Endothelial cell of umbilical vein (primary cell): ENCODE measurements at regions not wholly inside any gene's neighbourhood (a gene's known extent, or its start where the extent isn't known, plus 50 kb on each side); places are given as distances from the start of the nearest gene placed in this dataset.

ENCODE experiments used
- BruUV-seq: library from RNA; stranded (reverse); fragments of 400-500 nt; replicated peaks from 2 replicates; lab custom pipeline; 2021; lab: Mats Ljungman, UMichigan
- CTCF ChIA-PET: fragments of 300-600, 350-600 bp; sonication (Branson Sonifier 250); formaldehyde crosslinking; loops from one replicate; lab custom pipeline; 2021; ENCODE audit warnings: antibody characterized with exemption, inconsistent platforms; lab: Charles Lee
- POLR2A ChIA-PET: fragments of 300-600, 350-600 bp; sonication (Branson Sonifier 250); formaldehyde crosslinking; loops from one replicate; lab custom pipeline; 2021; ENCODE audit warnings: antibody characterized with exemption, inconsistent platforms; lab: Charles Lee
- DNase-seq: peaks from one replicate; pipeline ENCODE4 v3.0.0-alpha.2; 2011; ENCODE audit warnings: low read depth, low spot score
- FAIRE-seq: peaks from 2 replicates; lab custom pipeline; 2011; peaks lifted over from hg19 to GRCh38; lab: Jason Lieb, UNC
- H2AFZ ChIP-seq: 2 replicates; pipeline ENCODE4 v1.6.0; 2012; ENCODE audit warnings: low read depth, low read length, control low read depth, inconsistent platforms
- H3K27ac ChIP-seq: 2 replicates; pipeline ENCODE4 v1.5.1; 2011; ENCODE audit warnings: low read depth, mild to moderate bottlenecking, control low read depth, low read length, moderate library complexity; ENCODE audit not compliant: insufficient read depth
- H3K27me3 ChIP-seq, 2 experiments: 2 replicates each; pipeline versions ENCODE4 v1.6.0 to v1.6.1; 2011; ENCODE audit warnings: low read length in 2 of 2, mixed read lengths in 1 of 2; ENCODE audit not compliant: control insufficient read depth in 2 of 2, insufficient read depth in 2 of 2
- H3K36me3 ChIP-seq, 2 experiments: 2 replicates in 1 of 2; 3 replicates in 1 of 2; pipeline ENCODE4 v1.5.1; 2011; ENCODE audit warnings: low read length in 2 of 2, mild to moderate bottlenecking in 1 of 2, moderate library complexity in 1 of 2; ENCODE audit not compliant: control insufficient read depth in 2 of 2, insufficient read depth in 2 of 2; ENCODE audit errors: extremely low read depth in 1 of 2
- H3K4me1 ChIP-seq: 3 replicates; pipeline ENCODE4 v1.5.1; 2011; ENCODE audit warnings: mild to moderate bottlenecking, low read length; ENCODE audit not compliant: control insufficient read depth, insufficient read depth; ENCODE audit errors: extremely low read depth
- H3K4me2 ChIP-seq: 2 replicates; pipeline ENCODE4 v1.6.1; 2011; ENCODE audit warnings: low read length, control low read depth, mixed read lengths; ENCODE audit not compliant: insufficient read depth
- H3K4me3 ChIP-seq, 3 experiments: fragments of 200-600 bp in 1 of 3; sonication (generic), shearing (Covaris generic) in 1 of 3; replicated peaks in 1 of 3; 2 replicates each; pipeline ENCODE4 v1.5.1; 2011 to 2016; ENCODE audit warnings: control low read depth in 3 of 3, low read length in 3 of 3, mild to moderate bottlenecking in 2 of 3, inconsistent platforms in 1 of 3, low read depth in 1 of 3, moderate library complexity in 1 of 3; ENCODE audit not compliant: insufficient read depth in 1 of 3
- H3K79me2 ChIP-seq: 2 replicates; pipeline ENCODE4 v1.6.0; 2012; ENCODE audit warnings: low read length, inconsistent platforms; ENCODE audit not compliant: control insufficient read depth, insufficient read depth
- H3K9ac ChIP-seq: replicated peaks from 2 replicates; pipeline ENCODE3; 2011; ENCODE audit warnings: low read length, control low read depth; ENCODE audit not compliant: insufficient read depth; ENCODE audit errors: extremely low read depth
- H3K9me1 ChIP-seq: replicated peaks from 3 replicates; pipeline ENCODE4 v1.6.0; 2011; ENCODE audit warnings: mild to moderate bottlenecking, low read length; ENCODE audit not compliant: control insufficient read depth, insufficient read depth; ENCODE audit errors: extremely low read depth
- H3K9me3 ChIP-seq: replicated peaks from 2 replicates; pipeline ENCODE4 v1.5.1; 2012; ENCODE audit warnings: low read length, inconsistent platforms; ENCODE audit not compliant: control insufficient read depth, insufficient read depth
- H4K20me1 ChIP-seq: replicated peaks from 2 replicates; pipeline ENCODE3; 2011; ENCODE audit warnings: mild to moderate bottlenecking, low read length; ENCODE audit not compliant: control insufficient read depth, insufficient read depth; ENCODE audit errors: extremely low read depth
- EZH2 ChIP-seq: IDR thresholded peaks from 2 replicates; pipeline ENCODE4 v1.6.1; 2012; ENCODE audit warnings: borderline replicate concordance, low read depth, mild to moderate bottlenecking, moderate library complexity, low read length, inconsistent platforms; ENCODE audit not compliant: severe bottlenecking
- FOS ChIP-seq: IDR thresholded peaks from 2 replicates; pipeline ENCODE4 v1.6.1; 2011; ENCODE audit warnings: mild to moderate bottlenecking, low read length, moderate library complexity, borderline replicate concordance; ENCODE audit not compliant: insufficient read depth
- GATA2 ChIP-seq: IDR thresholded peaks from 2 replicates; pipeline ENCODE4 v1.7.0; 2011; ENCODE audit warnings: low read depth, mild to moderate bottlenecking, moderate library complexity, mixed read lengths, low read length; ENCODE audit not compliant: insufficient read length, insufficient read depth
- JUN ChIP-seq: IDR thresholded peaks from 2 replicates; pipeline ENCODE4 v1.6.1; 2011; ENCODE audit warnings: borderline replicate concordance, low read depth; ENCODE audit not compliant: insufficient read length, insufficient read depth
- MYC ChIP-seq: IDR thresholded peaks from one replicate; pipeline ENCODE4 v1.6.1; 2011; ENCODE audit warnings: mild to moderate bottlenecking, low read depth, low read length
- POLR2A ChIP-seq: IDR thresholded peaks from 2 replicates; pipeline ENCODE4 v1.6.1; 2012; ENCODE audit warnings: low read depth, mild to moderate bottlenecking, control low read depth, low read length
- POLR2AphosphoS5 ChIP-seq: IDR thresholded peaks from 2 replicates; pipeline ENCODE4 v1.6.1; 2012; ENCODE audit warnings: low read depth, mild to moderate bottlenecking, control low read depth, low read length, moderate library complexity; ENCODE audit not compliant: insufficient read depth
- dilution Hi-C: fragments of 300-500 bp; cut with MboI; formaldehyde crosslinking; loops from one replicate; pipeline ENCODE4 v1.15.0; 2019; ENCODE audit warnings: low sequenced_read_pairs; ENCODE audit not compliant: extremely low pct_ligation_motif_present
- intact Hi-C: fragments of 100-400 bp; cut with micrococcal nuclease; formaldehyde crosslinking; loops from one replicate; pipeline ENCODE4 v1.10.0; 2022
- TF ChIP-seq, protein P1 (sequence below), 2 donors: IDR thresholded peaks; 1 replicate in 1 of 2; 2 replicates in 1 of 2; pipeline ENCODE4 v1.5.1; 2011; ENCODE audit warnings: low read length in 2 of 2, mild to moderate bottlenecking in 2 of 2, moderate library complexity in 2 of 2, control low read depth in 1 of 2, inconsistent platforms in 1 of 2, low read depth in 1 of 2; ENCODE audit not compliant: insufficient read depth in 1 of 2; ENCODE audit errors: extremely low read depth in 1 of 2
- TF ChIP-seq, protein P2 (sequence below): IDR thresholded peaks from 2 replicates; pipeline ENCODE4 v1.6.1; 2011; ENCODE audit not compliant: insufficient read depth, insufficient read length

- no peak overlapping the region for H3K9ac ChIP-seq
- no TSS peak for BruUV-seq
- H3K9me1 ChIP-seq = no peaks in the 10 kb centered on the region
- no peaks in the 10 kb centered on the region for H4K20me1 ChIP-seq
- intact Hi-C loops = no loop called here
- H3K27ac ChIP-seq = no peak overlapping the region
- POLR2A ChIA-PET = no interaction called here
- H3K4me3 ChIP-seq = no peak overlapping the region
- no peak overlapping the region for H2AFZ ChIP-seq
- H3K4me2 ChIP-seq = no peak overlapping the region
- H3K4me1 ChIP-seq = no peaks in the 10 kb centered on the region
- dilution Hi-C loops = no loop called here
- no peak for FAIRE-seq
- no peaks in the 10 kb centered on the region for H3K36me3 ChIP-seq
- H3K9me3 ChIP-seq = peaks cover 8% of the 10 kb centered on the region
- H3K79me2 ChIP-seq = no peaks in the 10 kb centered on the region
- H3K27me3 ChIP-seq = no peaks in the 10 kb centered on the region
- CTCF ChIA-PET = no interaction called here
- TF ChIP-seq EZH2 (no peak), POLR2A (no peak), FOS (no peak), POLR2AphosphoS5 (no peak), JUN (no peak), MYC (no peak), GATA2 (no peak)
- TF ChIP-seq, protein P1, sequence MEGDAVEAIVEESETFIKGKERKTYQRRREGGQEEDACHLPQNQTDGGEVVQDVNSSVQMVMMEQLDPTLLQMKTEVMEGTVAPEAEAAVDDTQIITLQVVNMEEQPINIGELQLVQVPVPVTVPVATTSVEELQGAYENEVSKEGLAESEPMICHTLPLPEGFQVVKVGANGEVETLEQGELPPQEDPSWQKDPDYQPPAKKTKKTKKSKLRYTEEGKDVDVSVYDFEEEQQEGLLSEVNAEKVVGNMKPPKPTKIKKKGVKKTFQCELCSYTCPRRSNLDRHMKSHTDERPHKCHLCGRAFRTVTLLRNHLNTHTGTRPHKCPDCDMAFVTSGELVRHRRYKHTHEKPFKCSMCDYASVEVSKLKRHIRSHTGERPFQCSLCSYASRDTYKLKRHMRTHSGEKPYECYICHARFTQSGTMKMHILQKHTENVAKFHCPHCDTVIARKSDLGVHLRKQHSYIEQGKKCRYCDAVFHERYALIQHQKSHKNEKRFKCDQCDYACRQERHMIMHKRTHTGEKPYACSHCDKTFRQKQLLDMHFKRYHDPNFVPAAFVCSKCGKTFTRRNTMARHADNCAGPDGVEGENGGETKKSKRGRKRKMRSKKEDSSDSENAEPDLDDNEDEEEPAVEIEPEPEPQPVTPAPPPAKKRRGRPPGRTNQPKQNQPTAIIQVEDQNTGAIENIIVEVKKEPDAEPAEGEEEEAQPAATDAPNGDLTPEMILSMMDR (IDR thresholded peaks at IDR 0.05; ENCODE audit: extremely low read depth in 1 of 2, insufficient read depth in 1 of 2, low read depth in 1 of 2, low read length in 2 of 2) = no peak
- TF ChIP-seq, protein P2, sequence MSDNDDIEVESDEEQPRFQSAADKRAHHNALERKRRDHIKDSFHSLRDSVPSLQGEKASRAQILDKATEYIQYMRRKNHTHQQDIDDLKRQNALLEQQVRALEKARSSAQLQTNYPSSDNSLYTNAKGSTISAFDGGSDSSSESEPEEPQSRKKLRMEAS = no peak
- DNase-seq = no peak
Measured at GRCh38 chr22:47853750-47854149, 1091.3 kb downstream of the TBC1D22A start.
